ENCODE measurements at regions not wholly inside any gene's neighbourhood (a gene's known extent, or its start where the extent isn't known, plus 50 kb on each side); places are given as distances from the start of the nearest gene placed in this dataset.
A peak's percentile ranks its signal among the peaks of the same experiment; 100 is the strongest.
"Not testable (repeated sequence)": the region's sequence is repeated elsewhere in the genome, so short reads cannot be mapped to it uniquely, and the experiment has no call there.

DNA sequence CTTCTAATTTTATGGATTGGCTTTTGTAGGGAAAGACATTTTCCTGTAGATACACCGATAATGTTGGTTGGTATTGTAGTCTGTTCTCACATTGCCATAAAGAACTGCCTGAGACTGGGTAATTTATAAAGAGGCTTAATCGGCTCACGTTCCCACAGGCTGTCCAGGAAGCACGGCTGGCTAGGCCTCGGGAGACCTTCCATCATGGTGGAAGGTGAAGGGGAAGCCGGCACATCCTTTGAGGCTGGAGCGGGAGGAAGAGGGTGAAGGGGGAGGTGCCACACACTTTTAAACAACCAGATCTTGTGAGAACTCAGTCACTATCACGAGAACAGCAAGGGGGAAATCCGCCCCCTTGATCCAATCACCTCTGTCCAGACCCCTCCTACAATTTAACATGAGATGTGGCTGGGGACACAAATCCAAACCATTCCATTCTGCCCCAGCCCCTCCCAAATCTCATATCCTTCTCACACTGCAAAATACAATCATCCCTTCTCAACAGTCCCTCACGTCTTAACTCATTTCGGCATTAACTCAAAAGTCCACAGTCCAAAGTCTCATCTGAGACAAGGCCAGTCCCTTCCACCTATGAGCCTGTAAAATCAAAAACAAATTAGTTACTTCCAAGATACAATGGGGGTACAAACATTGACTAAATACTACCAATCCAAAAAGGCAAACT lies 66.7 kb upstream of the EIF5 start:
- DNase-seq (ENCODE audit: low spot score): no peak

DNA sequence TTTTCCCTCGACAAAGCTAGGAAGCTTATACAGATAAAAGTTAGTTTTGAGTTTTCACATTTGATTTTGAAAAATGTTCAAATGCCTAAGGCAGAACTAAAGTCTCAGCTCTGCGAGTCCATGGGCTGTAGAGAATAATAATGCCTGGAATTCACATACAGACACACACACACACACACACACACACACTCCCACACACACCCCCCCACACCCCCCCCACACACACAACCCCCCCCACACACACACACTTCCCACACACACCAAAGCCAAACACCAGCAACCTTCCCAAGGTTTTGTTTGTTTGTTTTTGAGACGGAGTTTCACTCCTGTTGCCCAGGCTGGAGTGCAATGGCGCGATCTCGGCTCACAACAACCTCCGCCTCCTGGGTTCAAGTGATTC lies 62.8 kb upstream of the EIF5 start:
- no peak for DNase-seq (ENCODE audit: low spot score)

DNA sequence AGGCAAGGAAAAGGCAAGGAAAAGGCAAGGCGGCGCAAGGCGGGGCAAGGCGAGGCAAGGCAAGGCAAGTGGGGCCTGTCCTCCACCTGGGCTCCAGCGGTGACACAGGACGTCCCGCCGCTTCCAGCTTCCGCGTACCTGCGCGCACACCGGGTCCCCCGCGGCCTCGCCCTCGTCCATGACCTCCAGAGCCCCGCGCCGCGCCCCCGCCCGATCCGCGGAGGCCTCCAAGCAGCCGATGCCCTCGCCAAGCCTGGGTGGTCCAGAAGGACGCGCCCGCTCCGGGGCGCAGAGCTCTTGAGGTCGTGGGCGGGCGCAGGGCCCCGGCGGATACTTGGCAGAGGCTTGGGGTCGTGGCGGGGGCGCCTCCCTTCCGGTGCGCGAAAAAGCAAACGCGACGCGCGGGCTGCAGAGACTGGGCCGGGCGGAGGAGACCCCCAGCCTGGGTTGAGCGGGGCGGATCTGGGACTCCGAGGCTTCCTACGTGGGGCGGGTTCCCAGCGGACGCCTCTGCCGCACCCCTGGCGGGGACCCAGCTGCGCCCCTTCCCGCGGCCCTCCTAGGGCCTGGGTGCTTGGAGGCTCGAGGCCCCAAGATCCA lies 60.8 kb upstream of the EIF5 start:
- DNase-seq (ENCODE audit: low spot score): no peak

DNA sequence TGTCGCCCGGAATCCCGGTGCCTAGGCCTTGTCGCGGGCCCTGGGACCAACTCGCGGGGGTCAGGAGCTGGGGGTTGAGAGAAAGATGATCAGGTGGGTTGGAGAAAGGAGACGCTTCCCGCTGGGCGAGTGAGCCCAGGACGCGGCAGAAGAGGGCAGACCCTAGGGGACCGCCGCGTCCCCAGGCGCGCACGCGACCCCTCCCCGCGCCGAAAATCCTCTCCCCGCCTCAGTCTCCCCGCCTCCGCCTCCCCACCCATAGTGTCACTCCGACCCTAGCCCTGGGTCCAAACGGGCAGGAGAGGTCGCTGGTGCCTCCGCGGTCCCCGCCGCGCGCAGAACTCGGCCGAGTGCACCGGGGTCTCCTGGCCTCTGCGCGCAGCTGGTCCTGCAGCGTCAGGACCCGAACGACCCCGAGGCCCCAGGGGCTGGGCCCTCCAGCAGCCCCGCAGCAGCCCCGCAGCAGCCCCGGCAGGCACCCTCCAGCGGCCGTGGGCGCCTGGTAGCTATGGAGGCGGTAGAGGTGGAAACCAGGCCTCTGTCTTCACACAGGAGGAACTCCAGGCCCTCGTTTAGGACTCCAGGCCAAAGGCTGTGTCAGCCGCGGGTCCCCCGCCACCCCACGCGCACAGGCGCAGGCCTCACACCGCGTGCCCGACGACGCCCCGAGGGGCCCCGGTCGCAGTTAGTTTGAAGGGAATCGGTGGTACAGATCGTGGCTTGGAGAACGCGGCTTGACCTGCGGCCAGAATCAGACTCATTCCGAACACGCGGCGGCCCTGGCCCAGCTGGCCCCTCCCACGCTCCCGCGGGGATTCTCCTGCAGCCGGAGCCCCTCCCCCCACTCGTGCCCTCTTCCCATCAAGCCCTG lies 60.1 kb upstream of the EIF5 start:
- DNase-seq (ENCODE audit: low spot score): no peak

DNA sequence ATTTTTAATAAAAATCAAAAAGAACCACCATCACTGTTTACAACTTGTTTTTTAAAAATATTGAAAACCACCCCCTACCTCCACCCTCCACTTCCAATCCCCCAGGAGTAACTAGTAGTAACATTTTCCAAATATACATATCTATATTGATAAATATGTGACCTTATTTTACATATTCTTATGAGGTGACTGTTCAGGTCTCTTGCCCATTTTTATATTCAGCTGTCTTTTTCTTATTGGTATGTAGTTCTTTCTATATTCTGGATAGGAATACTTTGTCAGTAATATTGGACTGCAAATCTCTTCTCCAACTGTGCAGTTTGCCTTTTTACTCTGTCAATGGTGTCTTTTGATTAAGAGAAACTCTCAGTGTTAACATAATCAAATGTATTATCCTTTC lies 59.0 kb upstream of the EIF5 start:
- DNase-seq (ENCODE audit: low spot score): no peak

DNA sequence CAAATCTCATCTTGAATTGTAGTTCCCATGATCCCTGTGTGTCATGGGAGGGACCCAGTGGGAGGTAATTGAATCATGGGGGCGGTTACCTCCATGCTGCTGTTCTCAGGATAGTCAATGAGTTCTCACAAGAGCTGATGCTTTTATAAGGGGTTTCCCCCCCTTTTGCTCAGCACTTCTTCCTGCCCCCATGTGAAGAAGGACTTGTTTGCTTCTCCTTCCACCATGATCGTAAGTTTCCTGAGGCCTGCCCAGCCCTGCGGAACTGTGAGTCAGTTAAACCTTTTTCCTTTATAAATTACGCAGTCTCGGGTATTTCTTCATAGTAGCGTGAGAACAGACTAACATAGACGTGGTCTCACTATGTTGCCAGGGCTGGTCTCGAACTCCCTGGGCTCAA lies 56.1 kb upstream of the EIF5 start:
- no peak for DNase-seq (ENCODE audit: low spot score)

DNA sequence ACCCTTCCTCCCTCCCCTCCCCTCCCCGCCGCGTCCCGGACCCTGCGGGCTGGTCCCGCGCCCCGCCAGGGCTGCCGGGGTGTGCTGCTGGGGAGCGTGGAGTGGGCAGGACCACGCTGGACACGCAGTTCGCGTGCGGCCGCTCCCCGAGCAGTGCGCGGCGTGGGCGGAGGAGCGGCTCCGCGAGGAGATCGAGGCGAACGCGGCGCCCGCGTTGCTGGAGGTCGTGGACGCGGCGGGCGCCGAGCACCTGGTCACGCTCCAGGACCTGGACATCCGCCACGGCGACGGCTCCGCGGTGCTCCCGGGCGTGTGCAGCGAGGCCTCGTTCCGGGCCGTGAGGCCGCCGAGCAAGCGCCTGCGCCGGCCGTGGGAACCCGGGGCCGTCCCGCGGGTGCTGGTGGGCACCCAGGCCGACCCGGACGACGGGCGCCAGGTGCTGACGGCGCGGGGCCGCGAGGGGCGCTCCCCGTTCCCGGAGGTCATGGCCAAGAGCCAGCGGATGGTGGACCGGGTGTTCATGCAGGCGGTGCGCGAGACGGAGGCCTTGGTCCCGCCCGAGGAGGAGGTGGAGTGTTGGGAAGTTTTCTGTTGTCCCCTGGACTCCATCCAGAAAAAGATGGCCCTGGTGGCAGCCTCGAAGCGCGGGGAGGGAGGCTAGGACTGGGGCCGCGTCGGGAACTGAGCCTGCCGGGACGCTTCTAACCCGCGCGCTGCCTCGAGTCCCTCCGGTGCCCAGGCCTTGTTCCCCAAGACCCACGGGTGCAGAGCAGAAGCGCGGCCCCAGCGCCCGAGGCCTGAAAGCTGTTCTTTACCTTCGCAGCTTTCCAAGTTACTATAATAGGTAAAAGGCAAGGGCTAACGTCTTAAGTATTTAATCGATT lies 54.7 kb upstream of the EIF5 start:
- peak; percentile 38 for DNase-seq (ENCODE audit: low spot score)

DNA sequence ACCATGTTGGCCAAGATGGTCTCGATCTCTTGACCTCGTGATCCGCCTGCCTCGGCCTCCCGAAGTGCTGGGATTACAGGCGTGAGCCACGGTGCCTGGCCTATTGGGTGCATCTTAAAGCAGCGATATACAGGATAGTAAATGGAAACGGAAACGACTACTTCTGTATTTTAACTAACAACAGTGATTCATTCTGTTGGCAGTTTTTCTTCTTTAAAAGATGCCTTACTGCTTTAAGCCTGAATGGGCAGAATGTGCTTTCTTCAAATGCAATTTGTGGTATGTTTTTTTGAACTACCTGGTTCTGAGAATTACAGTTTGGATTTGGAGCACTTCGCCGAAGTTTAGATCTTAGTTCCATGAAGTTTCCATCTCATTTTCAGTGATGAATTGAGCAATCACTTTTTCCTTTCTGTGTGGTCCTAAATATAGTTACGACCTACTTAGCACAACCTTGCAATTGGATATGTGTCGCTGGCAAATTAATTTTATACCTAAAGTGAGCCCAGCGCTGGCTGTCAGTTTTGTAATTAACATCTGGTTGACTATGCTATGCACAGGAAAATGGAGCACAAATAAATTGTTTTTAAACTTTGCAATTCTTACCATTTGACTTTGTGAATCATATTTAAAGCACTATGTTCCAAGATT lies 53.6 kb upstream of the EIF5 start:
- peak; percentile 52 for DNase-seq (ENCODE audit: low spot score)

DNA sequence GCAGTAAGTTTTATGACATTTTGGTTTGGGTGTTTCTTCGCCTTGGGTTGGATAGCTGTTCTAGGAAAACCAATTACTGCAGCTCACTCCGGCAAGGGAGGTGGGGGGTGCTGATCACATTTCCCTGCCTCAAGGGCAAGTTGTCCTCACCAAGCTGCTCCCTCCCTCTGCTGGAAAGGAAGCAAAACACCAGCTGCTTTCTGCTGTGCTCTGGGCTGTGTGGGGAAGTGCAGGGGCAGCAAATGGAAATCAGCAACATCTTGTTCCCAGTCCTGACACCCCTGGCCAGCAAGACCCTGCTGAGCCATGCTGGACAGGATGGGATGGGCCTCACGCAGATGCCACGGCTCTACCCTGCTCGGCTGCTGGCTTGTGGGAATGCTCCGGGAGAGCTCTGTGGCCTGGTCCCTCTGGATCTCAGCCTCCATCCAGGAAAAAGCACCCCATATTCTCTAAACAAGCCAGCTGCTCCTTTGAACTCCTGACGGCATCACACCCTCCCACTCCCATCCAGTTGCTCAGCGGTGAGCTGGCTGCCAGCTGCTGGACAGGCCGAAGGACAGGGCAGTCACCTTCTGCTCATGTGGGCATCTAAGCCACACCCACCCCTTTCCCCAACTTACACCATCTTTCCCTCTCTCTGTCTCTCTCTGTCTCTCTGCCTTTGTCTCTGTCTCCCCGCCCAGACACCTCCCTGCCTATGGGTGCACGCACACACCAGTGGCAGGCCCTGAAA lies 52.4 kb upstream of the EIF5 start:
- DNase-seq (ENCODE audit: low spot score): peak; percentile 78

DNA sequence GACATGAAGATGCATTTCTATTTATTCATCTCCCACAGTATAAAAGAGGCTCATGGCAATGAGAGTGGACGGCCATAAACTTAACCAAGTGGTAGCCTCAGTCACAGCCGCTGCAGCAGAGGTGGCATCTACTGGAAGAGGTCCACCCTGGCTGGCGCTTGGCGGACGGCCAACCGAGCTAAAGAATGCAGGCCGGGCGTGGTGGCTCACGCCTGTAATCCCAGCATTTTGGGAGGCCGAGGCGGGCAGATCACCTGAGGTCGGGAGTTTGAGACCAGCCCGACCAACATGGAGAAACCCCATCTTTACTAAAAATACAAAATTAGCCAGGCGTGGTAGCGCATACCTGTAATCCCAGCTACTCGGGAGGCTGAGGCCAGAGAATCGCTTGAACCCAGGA lies 51.7 kb upstream of the EIF5 start:
- DNase-seq (ENCODE audit: low spot score): not testable (repeated sequence)

DNA sequence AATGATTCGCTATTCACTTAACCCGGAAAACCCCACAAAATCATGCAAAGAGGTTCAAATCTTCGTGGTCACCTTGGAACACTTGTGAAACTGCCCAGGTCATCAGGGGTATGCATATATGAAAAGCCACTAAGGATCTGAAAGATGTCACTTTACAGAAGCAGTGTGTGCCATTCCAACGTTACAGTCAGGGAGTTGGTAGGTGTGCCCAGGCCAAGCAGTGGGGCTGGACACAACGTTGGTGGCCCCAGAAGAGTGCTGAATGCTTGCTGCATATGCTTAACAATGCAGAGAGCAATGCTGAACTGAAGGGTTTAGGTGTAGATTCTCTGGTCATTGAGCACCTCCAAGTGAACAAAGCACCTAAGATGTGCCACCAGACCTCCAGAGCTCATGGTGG lies 51.1 kb upstream of the EIF5 start:
- no peak for DNase-seq (ENCODE audit: low spot score)

DNA sequence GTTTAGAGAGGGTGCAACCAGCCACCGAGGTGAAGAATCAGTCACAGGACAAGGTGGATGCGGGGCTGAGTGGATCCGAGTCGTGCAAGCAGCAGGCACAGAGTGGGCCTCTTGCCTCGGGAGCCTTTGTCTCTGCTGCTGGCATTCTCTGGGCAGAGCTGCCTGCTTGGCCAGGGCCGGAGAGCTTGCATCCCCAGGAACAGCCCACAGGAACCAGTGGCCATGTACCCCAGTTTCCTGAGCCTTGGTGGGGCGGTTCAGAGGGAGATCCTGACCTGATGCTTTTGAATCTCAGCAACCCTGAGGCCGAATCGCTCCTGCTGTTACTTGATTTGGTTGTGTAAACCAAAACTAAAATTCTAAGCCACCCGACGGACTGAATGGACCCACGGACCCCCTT lies 50.1 kb upstream of the EIF5 start:
- DNase-seq (ENCODE audit: low spot score): no peak
